Stimulated activated CD4-positive, alpha-beta T cell treated with anti-CD3 and anti-CD28 coated beads, Interleukin-1b, Interleukin-23, amount 100 ng/mL, for 24 hours (primary cell): ENCODE measurements at regions not wholly inside any gene's neighbourhood (a gene's known extent, or its start where the extent isn't known, plus 50 kb on each side); places are given as distances from the start of the nearest gene placed in this dataset.
"Not testable (repeated sequence)": the region's sequence is repeated elsewhere in the genome, so short reads cannot be mapped to it uniquely, and the experiment has no call there.

Experiments
- DNase-seq, 4 experiments: peaks; one replicate each; pipeline ENCODE4 v3.0.0-alpha.2; 2020; ENCODE audit warnings: low read depth in 4 of 4, low spot score in 1 of 4

- DNase-seq, result no peak
These were observed 193.8 kb upstream of the TOX3 start for GRCh38 chr16:52740766-52741165.

GRCh38 chr16:52740333-52740732 lies 193.4 kb upstream of the TOX3 start:
- DNase-seq, result no peak

GRCh38 chr16:52738992-52739391 lies 192.0 kb upstream of the TOX3 start:
- not testable (repeated sequence) for DNase-seq

GRCh38 chr16:52731219-52731875 lies 184.4 kb upstream of the TOX3 start:
- no peak for DNase-seq

GRCh38 chr16:52729731-52730130 lies 182.8 kb upstream of the TOX3 start:
- DNase-seq, result no peak

- DNase-seq, result no peak
These were observed 180.9 kb upstream of the TOX3 start for GRCh38 chr16:52727849-52728248.

GRCh38 chr16:52727441-52727840 lies 180.5 kb upstream of the TOX3 start:
- no peak for DNase-seq

- DNase-seq, result no peak
These were observed 178.5 kb upstream of the TOX3 start for GRCh38 chr16:52725461-52725860.

GRCh38 chr16:52725043-52725442 lies 178.1 kb upstream of the TOX3 start:
- no peak for DNase-seq

GRCh38 chr16:52721331-52721730 lies 174.4 kb upstream of the TOX3 start:
- DNase-seq, result no peak

- no peak for DNase-seq
These were observed 171.1 kb upstream of the TOX3 start for GRCh38 chr16:52718046-52718445.

- DNase-seq, result no peak
These were observed 166.8 kb upstream of the TOX3 start for GRCh38 chr16:52713740-52714139.

GRCh38 chr16:52709306-52709705 lies 162.4 kb upstream of the TOX3 start:
- DNase-seq, result no peak

GRCh38 chr16:52708476-52708875 lies 161.5 kb upstream of the TOX3 start:
- DNase-seq, result no peak

- no peak for DNase-seq
These were observed 160.9 kb upstream of the TOX3 start for GRCh38 chr16:52707676-52708337.

- DNase-seq, result no peak
These were observed 158.2 kb upstream of the TOX3 start for GRCh38 chr16:52705122-52705521.

- DNase-seq, result no peak
These were observed 151.0 kb upstream of the TOX3 start for GRCh38 chr16:52697971-52698370.

GRCh38 chr16:52696126-52696525 lies 149.2 kb upstream of the TOX3 start:
- no peak for DNase-seq

GRCh38 chr16:52690468-52690867 lies 143.5 kb upstream of the TOX3 start:
- no peak for DNase-seq

GRCh38 chr16:52680993-52681392 lies 134.1 kb upstream of the TOX3 start:
- DNase-seq, result no peak

- no peak for DNase-seq
These were observed 130.6 kb upstream of the TOX3 start for GRCh38 chr16:52677501-52677900.

GRCh38 chr16:52676959-52677358 lies 130.0 kb upstream of the TOX3 start:
- no peak for DNase-seq

- DNase-seq, result no peak
These were observed 124.6 kb upstream of the TOX3 start for GRCh38 chr16:52671590-52671989.
